Neural progenitor cell (in vitro differentiated cells): ENCODE measurements at regions not wholly inside any gene's neighbourhood (a gene's known extent, or its start where the extent isn't known, plus 50 kb on each side); places are given as distances from the start of the nearest gene placed in this dataset.

ENCODE experiments used
- CTCF ChIP-seq: fragments of 200-600 bp; sonication (generic); IDR thresholded peaks from 2 replicates; pipeline ENCODE4 v1.5.1; 2017; ENCODE audit warnings: antibody characterized with exemption, mild to moderate bottlenecking
- EZH2phosphoT487 ChIP-seq: fragments of 200-600 bp; sonication (generic); IDR thresholded peaks from 2 replicates; pipeline ENCODE4 v1.6.1; 2017; ENCODE audit warnings: antibody characterized with exemption

DNA sequence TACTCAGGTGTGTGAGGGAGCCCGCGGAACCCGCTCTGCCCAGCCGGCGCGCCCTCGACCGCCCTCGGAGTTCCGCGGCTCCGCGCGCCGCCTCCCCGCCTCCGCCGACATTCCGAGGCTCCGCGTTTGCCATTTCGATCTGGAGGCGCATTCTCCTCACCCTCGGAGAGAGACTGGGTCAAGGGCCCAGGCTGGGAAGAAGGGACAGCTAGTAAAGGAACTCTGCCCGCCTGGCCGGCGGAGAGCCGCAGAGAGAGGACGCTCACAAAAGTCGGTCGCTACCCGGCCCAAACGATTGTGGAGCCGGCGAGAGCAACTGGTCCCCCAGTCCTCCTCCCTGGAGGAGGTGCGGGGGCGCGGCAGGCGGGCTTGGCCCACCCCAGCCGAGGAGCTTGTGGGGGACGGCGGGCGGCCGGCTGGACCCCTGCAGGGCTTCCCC, 74.5 kb upstream of the LEP start:
- TF ChIP-seq CTCF (no peak), EZH2phosphoT487 (peak; percentile 100)
